ENCODE measurements at regions not wholly inside any gene's neighbourhood (a gene's known extent, or its start where the extent isn't known, plus 50 kb on each side); places are given as distances from the start of the nearest gene placed in this dataset.

GRCh38 chr2:43132683-43133301 is 93.6 kb downstream of the ZFP36L2 start:
- WGBS, 2 donors (ENCODE audit: low coverage in 1 of 2), result 74% methylated on average over 10 of the region's 12 CpGs; no CpG with 5 or more reads in 1 of the 2 donors
- Histone ChIP-seq H3K36me3 (no peaks in the 10 kb centered on the region), H3K27me3 (no peaks in the 10 kb centered on the region), H3K4me1 (peaks cover 39 to 79% (median 46%) of the 10 kb centered on the region in 4 donors), H3K27ac (peak overlapping the region; percentile 83 to 89 (median 86)), H3K9me3 (no peaks in the 10 kb centered on the region), H3K4me3 (no peak overlapping the region)
- no peak for DNase-seq
- in situ Hi-C loops (cut with MboI; ENCODE audit: low pct_ligation_motif_present in 1 of 4, low pct_unique_long_range_greater_than_20kb in 1 of 4, low sequenced_read_pairs in 3 of 4) (no loop called here), intact Hi-C loops (cut with DNase I; ENCODE audit: low total_unique reads) (no loop called here)
- TF ChIP-seq POLR2A (IDR thresholded peaks at IDR 0.05) (no peak), POLR2AphosphoS5 (IDR thresholded peaks at IDR 0.05) (no peak), CTCF (IDR thresholded peaks at IDR 0.05) (no peak), EP300 (IDR thresholded peaks at IDR 0.05; ENCODE audit: low read depth) (no peak)

GRCh38 chr2:43131890-43132682 is 94.3 kb downstream of the ZFP36L2 start:
- in situ Hi-C loops (cut with MboI; ENCODE audit: low pct_ligation_motif_present in 1 of 4, low pct_unique_long_range_greater_than_20kb in 1 of 4, low sequenced_read_pairs in 3 of 4), result no loop called here
- Histone ChIP-seq H3K4me3 (no peak overlapping the region), H3K27ac (peak overlapping the region; percentile 83 to 89 (median 86)), H3K27me3 (no peaks in the 10 kb centered on the region), H3K36me3 (no peaks in the 10 kb centered on the region), H3K4me1 (peaks cover 39 to 79% (median 45%) of the 10 kb centered on the region in 4 donors), H3K9me3 (no peaks in the 10 kb centered on the region)
- intact Hi-C loops (cut with DNase I; ENCODE audit: low total_unique reads), result no loop called here
- no peak for DNase-seq
- no peak for TF ChIP-seq POLR2AphosphoS5 (IDR thresholded peaks at IDR 0.05)
- TF ChIP-seq POLR2A (IDR thresholded peaks at IDR 0.05), result no peak
- TF ChIP-seq CTCF (IDR thresholded peaks at IDR 0.05), result no peak
- no peak for TF ChIP-seq EP300 (IDR thresholded peaks at IDR 0.05; ENCODE audit: low read depth)
- WGBS, 2 donors (ENCODE audit: low coverage in 1 of 2), result 0 to 58% methylated on average over 1 to 12 of the region's 12 CpGs

GRCh38 chr2:43131051-43131889 is 95.1 kb downstream of the ZFP36L2 start:
- H3K27me3 ChIP-seq, result no peaks in the 10 kb centered on the region
- intact Hi-C loops (cut with DNase I; ENCODE audit: low total_unique reads) (no loop called here), in situ Hi-C loops (cut with MboI; ENCODE audit: low pct_ligation_motif_present in 1 of 4, low pct_unique_long_range_greater_than_20kb in 1 of 4, low sequenced_read_pairs in 3 of 4) (no loop called here)
- 33 to 39% methylated on average over 1 to 18 of the region's 18 CpGs for WGBS, 2 donors (ENCODE audit: low coverage in 1 of 2)
- DNase-seq, result peak; percentile 93
- TF ChIP-seq POLR2A (IDR thresholded peaks at IDR 0.05) (peak; percentile 62), EP300 (IDR thresholded peaks at IDR 0.05; ENCODE audit: low read depth) (peak; percentile 97), POLR2AphosphoS5 (IDR thresholded peaks at IDR 0.05) (peak; percentile 8 to 78 (median 75)), CTCF (IDR thresholded peaks at IDR 0.05) (peak; percentile 34 to 89 (median 46))
- H3K9me3 ChIP-seq, result no peaks in the 10 kb centered on the region
- H3K27ac ChIP-seq, result peak overlapping the region; percentile 83 to 89 (median 86)
- H3K4me1 ChIP-seq, result peaks cover 39 to 81% (median 45%) of the 10 kb centered on the region in 4 donors
- H3K4me3 ChIP-seq, result no peak overlapping the region
- H3K36me3 ChIP-seq, result no peaks in the 10 kb centered on the region

- Histone ChIP-seq H3K9me3 (no peaks in the 10 kb centered on the region), H3K27me3 (no peaks in the 10 kb centered on the region), H3K27ac (peak overlapping the region; percentile 83 to 89 (median 86)), H3K4me3 (no peak overlapping the region), H3K36me3 (no peaks in the 10 kb centered on the region), H3K4me1 (peaks cover 37 to 74% (median 45%) of the 10 kb centered on the region in 4 donors)
- intact Hi-C loops (cut with DNase I; ENCODE audit: low total_unique reads) (no loop called here), in situ Hi-C loops (cut with MboI; ENCODE audit: low pct_ligation_motif_present in 1 of 4, low pct_unique_long_range_greater_than_20kb in 1 of 4, low sequenced_read_pairs in 3 of 4) (no loop called here)
- TF ChIP-seq CTCF (IDR thresholded peaks at IDR 0.05) (no peak), EP300 (IDR thresholded peaks at IDR 0.05; ENCODE audit: low read depth) (no peak), POLR2A (IDR thresholded peaks at IDR 0.05) (no peak)
- 95 to 100% methylated on average over 1 to 6 of the region's 6 CpGs for WGBS, 2 donors (ENCODE audit: low coverage in 1 of 2)
- no peak for DNase-seq
Measured at GRCh38 chr2:43130548-43130875, 95.9 kb downstream of the ZFP36L2 start.

Measured in transverse colon (tissue), 4 donors.